Esophagus muscularis mucosa (tissue), 3 donors: ENCODE measurements at regions not wholly inside any gene's neighbourhood (a gene's known extent, or its start where the extent isn't known, plus 50 kb on each side); places are given as distances from the start of the nearest gene placed in this dataset.

ENCODE experiments used
- EP300 ChIP-seq: sonication (generic); formaldehyde crosslinking; IDR thresholded peaks from one replicate; pipeline ENCODE4 v1.6.1; 2017; ENCODE audit warnings: antibody characterized with exemption
- TF ChIP-seq, protein P1 (sequence below), 3 experiments: fragments of 200-600 bp in 2 of 3; fragments of 450-650 bp in 1 of 3; sonication (generic) in 2 of 3; IDR thresholded peaks; one replicate each; pipeline ENCODE4 v1.5.1; 2017 to 2019; ENCODE audit warnings: antibody characterized with exemption in 3 of 3, mild to moderate bottlenecking in 2 of 3, moderate library complexity in 1 of 3

DNA sequence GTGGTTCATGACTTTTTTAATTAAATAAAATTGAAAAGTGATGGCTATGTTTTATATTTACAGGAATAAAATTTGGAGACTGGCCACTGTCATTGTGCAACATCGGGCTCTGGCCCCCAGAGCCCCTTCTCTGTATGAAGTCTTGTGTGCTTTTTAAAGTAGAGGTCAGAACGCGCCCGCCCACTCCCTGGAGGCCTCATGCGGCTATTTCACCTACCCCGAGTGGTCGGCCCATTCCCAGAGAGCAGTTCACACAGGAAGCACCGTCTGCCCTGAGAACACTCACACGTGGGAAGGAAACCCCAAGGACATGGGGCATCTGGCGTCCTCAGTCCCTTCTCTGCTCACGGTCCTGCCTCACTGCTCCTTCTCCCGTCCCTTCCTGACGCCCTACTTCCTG is 296.9 kb upstream of the SALL3 start:
- no peak for TF ChIP-seq EP300
- TF ChIP-seq, protein P1, sequence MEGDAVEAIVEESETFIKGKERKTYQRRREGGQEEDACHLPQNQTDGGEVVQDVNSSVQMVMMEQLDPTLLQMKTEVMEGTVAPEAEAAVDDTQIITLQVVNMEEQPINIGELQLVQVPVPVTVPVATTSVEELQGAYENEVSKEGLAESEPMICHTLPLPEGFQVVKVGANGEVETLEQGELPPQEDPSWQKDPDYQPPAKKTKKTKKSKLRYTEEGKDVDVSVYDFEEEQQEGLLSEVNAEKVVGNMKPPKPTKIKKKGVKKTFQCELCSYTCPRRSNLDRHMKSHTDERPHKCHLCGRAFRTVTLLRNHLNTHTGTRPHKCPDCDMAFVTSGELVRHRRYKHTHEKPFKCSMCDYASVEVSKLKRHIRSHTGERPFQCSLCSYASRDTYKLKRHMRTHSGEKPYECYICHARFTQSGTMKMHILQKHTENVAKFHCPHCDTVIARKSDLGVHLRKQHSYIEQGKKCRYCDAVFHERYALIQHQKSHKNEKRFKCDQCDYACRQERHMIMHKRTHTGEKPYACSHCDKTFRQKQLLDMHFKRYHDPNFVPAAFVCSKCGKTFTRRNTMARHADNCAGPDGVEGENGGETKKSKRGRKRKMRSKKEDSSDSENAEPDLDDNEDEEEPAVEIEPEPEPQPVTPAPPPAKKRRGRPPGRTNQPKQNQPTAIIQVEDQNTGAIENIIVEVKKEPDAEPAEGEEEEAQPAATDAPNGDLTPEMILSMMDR (IDR thresholded peaks at IDR 0.05), result no peak
